ENCODE measurements at regions not wholly inside any gene's neighbourhood (a gene's known extent, or its start where the extent isn't known, plus 50 kb on each side); places are given as distances from the start of the nearest gene placed in this dataset.
"Not testable (repeated sequence)": the region's sequence is repeated elsewhere in the genome, so short reads cannot be mapped to it uniquely, and the experiment has no call there.

DNA sequence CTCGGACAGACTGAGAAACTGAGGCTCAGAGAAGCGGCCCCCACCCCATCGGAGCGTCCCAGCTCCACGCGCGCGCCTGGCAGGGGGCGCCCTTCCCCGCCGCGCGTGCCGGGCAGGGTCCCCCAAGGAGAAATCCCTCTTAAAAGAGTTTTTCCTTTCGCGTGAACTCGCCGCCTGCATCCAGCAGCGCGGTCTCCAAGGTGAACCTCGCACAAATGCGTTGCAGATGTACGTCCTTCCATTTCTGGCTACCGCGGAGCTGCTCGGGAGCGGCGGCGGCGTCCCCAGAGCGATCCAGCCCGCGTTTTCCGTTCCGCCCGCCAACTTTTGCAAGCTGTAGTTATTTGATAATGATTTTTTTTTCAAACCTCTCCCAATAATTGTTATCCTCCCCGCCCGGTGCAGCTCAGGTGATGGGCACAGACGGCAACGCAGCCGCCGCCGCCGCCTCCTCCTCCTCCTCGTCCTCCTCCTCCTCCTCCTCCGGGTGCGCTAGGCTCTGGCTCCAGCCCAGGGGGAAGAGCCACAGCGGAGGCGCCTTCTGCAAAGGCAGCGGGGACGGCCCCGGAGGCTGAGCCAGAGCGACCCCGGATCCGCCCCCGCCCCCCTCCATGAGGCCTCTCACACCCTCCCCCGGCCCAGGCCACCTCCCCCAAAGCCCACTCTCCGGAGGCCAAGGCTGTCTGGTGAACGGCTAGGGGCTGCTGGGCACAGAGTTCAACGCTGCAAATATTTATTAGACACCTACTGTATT is 74.0 kb upstream of the CUX1 start:
- peak; percentile 59 for DNase-seq (ENCODE audit: low read depth)

DNA sequence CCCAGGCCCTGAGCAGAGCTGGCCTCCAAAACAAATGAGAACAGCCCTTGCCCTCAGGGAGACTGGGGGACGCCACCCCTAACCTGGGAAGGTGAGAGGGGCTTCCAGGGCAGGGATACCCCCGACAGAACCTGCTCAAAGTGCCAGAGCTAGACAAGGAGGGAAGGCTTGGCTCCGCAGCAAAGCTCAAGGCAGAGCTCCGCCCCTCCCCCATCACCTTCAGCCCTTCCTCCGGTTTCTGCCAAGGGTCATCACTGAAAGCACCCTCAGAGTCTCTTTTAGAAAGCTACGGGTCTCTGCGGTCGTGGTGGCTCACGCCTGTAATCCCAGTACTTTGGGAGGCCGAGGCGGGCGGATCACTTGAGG is 73.4 kb upstream of the CUX1 start:
- DNase-seq (ENCODE audit: low read depth): no peak

DNA sequence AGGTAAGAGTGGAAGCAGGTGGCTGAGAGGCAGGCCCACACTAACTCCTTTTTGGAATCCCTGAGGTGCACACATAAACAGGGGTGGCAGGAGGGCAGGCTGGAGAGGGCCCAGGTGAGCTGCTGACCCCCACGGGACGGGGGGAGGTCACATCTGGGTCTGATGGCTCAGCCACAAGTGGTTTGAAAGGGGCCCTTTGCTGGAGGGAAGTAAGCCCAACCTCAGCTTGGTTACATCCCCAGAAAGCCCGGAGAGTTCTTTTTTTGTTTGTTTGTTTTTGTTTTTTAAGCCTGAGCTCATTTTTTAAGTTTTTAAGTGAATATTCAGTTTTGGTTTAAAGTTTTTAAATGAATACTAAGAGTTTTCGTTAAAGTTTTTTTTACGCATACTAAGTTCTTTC is 72.8 kb upstream of the CUX1 start:
- no peak for DNase-seq (ENCODE audit: low read depth)

DNA sequence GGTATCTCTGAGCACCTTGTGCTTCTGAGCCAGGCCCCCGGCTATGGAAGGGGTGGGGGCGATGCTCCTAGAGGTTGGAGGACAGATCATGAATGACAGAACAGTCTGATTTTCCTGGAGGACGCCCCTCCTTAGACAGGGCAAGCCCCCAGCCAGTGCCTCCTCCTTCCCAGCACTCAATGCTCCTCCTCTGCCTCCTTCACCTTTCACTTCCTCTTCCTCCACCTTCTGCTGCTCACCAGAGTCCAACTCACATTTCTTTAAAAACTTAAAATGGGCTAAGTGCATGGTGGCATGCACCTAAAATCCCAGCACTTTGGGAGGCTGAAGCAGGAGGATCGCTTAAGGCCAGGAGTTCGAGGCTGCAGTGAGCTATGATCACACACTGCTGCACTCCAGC is 71.1 kb upstream of the CUX1 start:
- DNase-seq (ENCODE audit: low read depth): no peak

DNA sequence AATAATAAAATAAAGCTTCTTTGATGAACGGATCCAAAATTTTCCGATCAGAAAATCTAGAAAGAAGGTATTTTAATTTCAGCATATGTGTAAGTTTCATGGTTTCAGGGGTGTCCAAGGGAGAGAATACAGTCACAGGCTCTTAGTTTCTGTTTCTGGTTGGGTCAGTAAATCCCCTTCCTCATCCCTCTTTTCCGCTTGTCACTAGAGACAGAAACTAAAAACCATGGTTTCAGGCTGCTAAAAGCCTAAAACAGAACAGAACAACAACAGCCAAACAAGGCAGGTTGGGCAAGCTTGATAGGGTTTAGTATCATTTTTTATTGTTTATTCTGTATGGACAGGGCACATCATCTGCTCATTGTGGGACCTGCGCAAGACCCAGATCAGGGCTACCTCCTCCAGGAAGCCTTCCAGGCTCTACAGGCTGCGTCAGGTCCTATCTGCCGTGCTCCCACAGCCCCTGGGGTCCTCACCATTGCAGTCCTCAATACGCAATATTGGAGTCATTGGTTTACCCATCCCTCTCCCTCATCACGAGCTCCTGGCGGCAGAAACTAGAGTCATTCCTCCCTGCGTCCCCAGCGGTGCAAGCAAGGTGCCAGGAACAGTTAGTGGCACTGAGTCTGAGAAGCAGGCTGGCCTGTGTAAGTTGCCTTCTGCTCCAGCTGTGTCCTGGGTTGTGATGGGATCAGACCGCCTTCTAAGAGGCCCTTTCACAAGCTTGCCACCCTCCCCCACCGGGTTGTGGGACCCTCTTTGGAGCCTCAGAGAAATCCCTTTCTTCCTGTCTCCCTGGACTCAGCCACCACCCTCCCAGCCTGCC is 70.2 kb upstream of the CUX1 start:
- no peak for DNase-seq (ENCODE audit: low read depth)

DNA sequence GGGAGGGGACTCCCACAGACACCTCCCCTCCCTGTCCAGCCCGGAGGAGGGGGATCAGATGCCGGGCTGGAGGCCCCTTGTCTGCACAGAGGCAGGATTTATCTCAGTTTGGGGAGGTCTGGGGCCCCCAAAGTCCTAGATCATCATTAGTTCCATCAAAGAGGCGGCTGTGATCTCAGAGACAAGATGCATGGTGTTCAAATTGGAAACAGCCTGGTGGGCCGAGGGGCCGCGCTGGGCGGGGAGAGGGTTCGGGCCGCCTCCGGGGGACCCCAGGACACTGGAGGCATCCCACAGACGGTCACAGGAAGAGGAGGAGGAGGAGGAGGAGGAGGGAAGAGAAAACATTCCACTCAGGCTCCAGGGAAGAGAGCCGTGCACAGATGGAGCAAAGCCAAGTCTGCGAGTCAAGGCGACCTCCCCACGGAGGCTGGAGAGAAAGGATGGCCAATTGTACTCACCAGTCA is 69.5 kb upstream of the CUX1 start:
- DNase-seq (ENCODE audit: low read depth): no peak

DNA sequence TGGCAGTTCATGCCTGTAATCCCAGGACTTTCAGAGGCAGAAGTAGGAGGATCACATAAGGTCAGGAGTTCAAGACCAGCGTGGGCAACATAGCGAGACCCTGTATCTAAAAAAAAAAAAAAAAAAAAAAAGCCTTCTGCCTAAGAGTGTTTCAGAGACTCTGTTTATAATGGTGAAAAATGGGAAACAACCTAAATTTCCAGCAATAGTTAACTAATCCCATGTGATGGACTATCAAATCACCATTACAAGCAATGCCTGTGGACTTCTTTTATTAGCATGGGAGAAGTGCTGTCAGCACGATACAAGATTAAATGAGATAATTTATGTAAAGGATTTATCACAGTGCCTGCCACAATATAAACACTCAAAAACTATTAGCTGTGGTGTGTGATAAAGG is 67.5 kb upstream of the CUX1 start:
- no peak for DNase-seq (ENCODE audit: low read depth)

DNA sequence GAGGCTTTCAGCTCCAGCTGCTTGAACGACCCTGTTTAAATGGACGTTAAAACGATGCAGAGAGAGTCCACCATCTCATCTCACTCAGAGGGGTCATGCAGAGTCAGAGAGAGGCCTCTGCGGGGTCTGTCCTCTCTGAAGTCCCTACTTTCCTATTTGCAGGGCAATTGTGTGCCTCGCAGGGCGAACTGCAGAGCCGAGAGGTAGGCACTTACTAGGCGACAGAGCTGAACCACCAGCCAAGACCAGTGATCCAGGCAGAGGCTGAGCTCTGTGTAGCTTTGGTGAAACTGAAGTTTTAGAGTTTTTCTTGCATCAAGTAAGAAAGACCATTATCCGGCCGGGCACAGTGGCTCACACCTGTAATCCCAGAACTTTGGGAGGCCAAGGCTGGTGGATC is 64.1 kb upstream of the CUX1 start:
- no peak for DNase-seq (ENCODE audit: low read depth)

DNA sequence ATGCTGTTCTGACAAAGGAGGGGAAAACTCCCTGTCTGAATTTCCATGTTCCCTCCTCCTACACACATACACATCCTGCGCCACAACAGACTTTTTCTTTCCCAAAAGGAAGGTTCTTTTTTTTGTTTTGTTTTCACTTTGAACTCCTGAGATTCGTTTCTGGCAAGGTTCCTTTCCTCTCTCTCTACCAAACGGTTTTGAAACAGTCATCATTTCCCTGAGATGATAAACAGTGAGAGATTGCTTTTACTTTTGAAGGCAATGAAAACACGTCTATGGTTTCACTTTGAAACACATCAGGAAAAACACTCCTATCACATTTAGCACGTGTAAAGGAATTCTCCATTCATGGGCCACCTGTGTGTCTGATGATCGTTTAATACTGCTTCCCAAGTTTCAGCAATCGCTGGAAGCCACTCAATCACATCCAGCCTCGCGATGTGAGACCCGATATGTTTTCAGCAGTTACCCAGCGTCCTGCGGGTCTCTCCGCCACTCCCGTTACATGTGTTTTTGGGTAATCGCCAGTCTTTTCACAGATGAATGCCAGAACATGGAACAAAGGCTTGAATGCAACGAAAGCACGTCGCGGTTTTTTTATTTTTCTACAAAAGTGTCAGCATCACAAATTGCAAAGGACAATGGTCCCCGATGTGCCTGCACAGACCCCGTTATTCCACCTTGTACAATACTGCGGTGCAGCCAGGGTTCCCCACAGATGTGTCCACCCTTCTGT is 62.8 kb upstream of the CUX1 start:
- peak; percentile 57 for DNase-seq (ENCODE audit: low read depth)

DNA sequence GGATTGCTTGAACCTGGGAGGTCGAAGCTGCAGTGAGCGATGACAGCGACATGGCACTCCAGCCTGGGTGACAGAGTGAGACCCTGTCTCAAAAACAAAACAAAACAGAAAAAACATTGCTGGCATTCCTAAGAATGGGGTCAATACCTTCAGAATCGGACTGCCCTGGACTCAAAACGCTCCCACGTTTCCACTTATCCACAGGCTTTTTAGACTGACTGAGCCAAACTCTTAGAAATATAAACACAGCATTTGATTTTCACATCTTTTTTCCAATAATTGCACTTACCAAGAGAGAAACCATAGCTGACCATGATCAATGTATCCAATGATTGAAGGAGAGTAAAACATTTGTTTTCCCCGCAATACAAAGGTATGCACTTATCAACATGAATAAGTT is 59.5 kb upstream of the CUX1 start:
- no peak for DNase-seq (ENCODE audit: low read depth)

DNA sequence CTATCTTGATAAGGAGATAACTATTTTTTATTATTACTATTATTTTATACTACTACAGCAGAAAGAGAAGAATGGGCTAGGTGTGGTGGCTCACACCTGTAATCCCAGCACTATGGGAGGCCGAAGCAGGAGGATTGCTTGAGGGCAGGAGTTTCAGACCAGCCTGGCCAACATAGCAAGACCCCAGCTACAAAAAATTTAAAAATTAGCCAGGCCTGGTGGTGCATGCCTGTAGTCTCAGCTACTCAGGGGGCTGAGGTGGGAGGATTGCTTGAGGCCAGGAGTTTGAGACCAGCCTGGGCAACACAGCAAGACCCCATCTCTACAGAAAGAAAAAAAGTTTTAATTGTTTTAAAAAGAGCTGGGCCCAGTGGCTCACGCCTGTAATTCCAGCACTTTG is 58.9 kb upstream of the CUX1 start:
- not testable (repeated sequence) for DNase-seq (ENCODE audit: low read depth)

DNA sequence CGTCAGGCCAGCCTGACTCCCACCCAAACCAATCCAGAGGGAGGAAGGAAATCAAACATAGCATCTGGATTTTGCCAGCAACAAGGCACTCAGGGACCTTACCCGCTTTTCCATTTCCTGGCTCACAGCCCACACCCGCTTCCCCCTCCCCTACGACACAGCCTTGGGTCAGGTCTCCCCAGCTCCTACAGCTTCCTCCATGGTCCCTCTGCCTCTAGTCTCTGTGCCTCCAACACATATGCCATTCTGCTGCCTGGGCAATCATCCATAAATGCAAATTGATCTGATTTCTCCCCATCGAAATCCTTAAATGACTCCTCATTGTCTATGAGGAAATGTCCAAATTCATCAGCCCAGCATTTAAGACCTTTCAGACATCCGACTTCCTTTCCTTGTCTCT is 53.2 kb upstream of the CUX1 start:
- DNase-seq (ENCODE audit: low read depth): no peak

DNA sequence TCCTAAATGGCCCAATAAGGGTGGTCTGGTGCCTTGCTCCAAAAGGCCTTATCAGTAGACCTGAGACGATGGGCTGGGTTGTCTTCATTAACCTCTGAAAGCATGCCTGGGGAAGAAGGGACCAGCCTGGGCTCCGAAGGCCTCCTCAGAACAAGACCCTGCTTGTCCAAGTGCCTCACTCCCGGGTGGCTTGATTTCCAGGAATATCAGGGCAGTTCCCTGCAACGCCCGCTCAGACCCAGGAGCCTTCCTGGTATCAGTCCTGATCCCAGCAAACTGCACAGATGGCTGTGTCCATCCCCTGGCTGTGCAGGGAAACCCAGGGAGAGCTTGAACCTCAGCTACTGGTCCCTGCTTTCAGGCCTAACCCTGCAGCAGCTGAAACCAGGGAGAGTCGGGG is 49.9 kb upstream of the CUX1 start:
- DNase-seq (ENCODE audit: low read depth): no peak

All from RPMI7951 (cell line).